ENCODE measurements at regions not wholly inside any gene's neighbourhood (a gene's known extent, or its start where the extent isn't known, plus 50 kb on each side); places are given as distances from the start of the nearest gene placed in this dataset.
"Not testable (repeated sequence)": the region's sequence is repeated elsewhere in the genome, so short reads cannot be mapped to it uniquely, and the experiment has no call there.

GRCh38 chr1:157384258-157384657 is 168.1 kb downstream of the FCRL5 start:
- Mint-ChIP-seq H3K4me3 (ENCODE audit: unreplicated experiment) (no peak overlapping the region), H3K4me1 (ENCODE audit: unreplicated experiment) (no peaks in the 10 kb centered on the region), H3K9me3 (ENCODE audit: unreplicated experiment) (no peaks in the 10 kb centered on the region), H3K36me3 (ENCODE audit: low read depth, unreplicated experiment) (no peaks in the 10 kb centered on the region), H3K27me3 (ENCODE audit: unreplicated experiment) (no peaks in the 10 kb centered on the region), H3K27ac (ENCODE audit: unreplicated experiment) (no peak overlapping the region)
- DNase-seq (ENCODE audit: low spot score), result no peak
- no peak for TF ChIP-seq CTCF (IDR thresholded peaks at IDR 0.05; ENCODE audit: unreplicated experiment)

- no peak for DNase-seq (ENCODE audit: low spot score)
- TF ChIP-seq CTCF (IDR thresholded peaks at IDR 0.05; ENCODE audit: unreplicated experiment), result no peak
- Mint-ChIP-seq H3K36me3 (ENCODE audit: low read depth, unreplicated experiment) (no peaks in the 10 kb centered on the region), H3K4me3 (ENCODE audit: unreplicated experiment) (no peak overlapping the region), H3K27me3 (ENCODE audit: unreplicated experiment) (no peaks in the 10 kb centered on the region), H3K9me3 (ENCODE audit: unreplicated experiment) (no peaks in the 10 kb centered on the region), H3K4me1 (ENCODE audit: unreplicated experiment) (peaks cover 3% of the 10 kb centered on the region), H3K27ac (ENCODE audit: unreplicated experiment) (no peak overlapping the region)
Measured at GRCh38 chr1:157382351-157382750, 170.0 kb downstream of the FCRL5 start.

GRCh38 chr1:157380523-157380922 is 171.8 kb downstream of the FCRL5 start:
- no peaks in the 10 kb centered on the region for H3K9me3 Mint-ChIP-seq (ENCODE audit: unreplicated experiment)
- H3K36me3 Mint-ChIP-seq (ENCODE audit: low read depth, unreplicated experiment), result no peaks in the 10 kb centered on the region
- no peak overlapping the region for H3K4me3 Mint-ChIP-seq (ENCODE audit: unreplicated experiment)
- DNase-seq (ENCODE audit: low spot score), result no peak
- no peaks in the 10 kb centered on the region for H3K27me3 Mint-ChIP-seq (ENCODE audit: unreplicated experiment)
- TF ChIP-seq CTCF (IDR thresholded peaks at IDR 0.05; ENCODE audit: unreplicated experiment), result no peak
- H3K4me1 Mint-ChIP-seq (ENCODE audit: unreplicated experiment), result peaks cover 3% of the 10 kb centered on the region
- H3K27ac Mint-ChIP-seq (ENCODE audit: unreplicated experiment), result no peak overlapping the region

GRCh38 chr1:157377280-157377713 is 175.0 kb downstream of the FCRL5 start:
- not testable (repeated sequence) for H3K4me3 Mint-ChIP-seq (ENCODE audit: unreplicated experiment); H3K36me3 Mint-ChIP-seq (ENCODE audit: low read depth, unreplicated experiment); H3K27ac Mint-ChIP-seq (ENCODE audit: unreplicated experiment); H3K9me3 Mint-ChIP-seq (ENCODE audit: unreplicated experiment); H3K27me3 Mint-ChIP-seq (ENCODE audit: unreplicated experiment); H3K4me1 Mint-ChIP-seq (ENCODE audit: unreplicated experiment)
- peak; percentile 76 for TF ChIP-seq CTCF (IDR thresholded peaks at IDR 0.05; ENCODE audit: unreplicated experiment)
- peak; percentile 71 for DNase-seq (ENCODE audit: low spot score)

- H3K27me3 Mint-ChIP-seq (ENCODE audit: unreplicated experiment), result no peaks in the 10 kb centered on the region
- no peak overlapping the region for H3K27ac Mint-ChIP-seq (ENCODE audit: unreplicated experiment)
- TF ChIP-seq CTCF (IDR thresholded peaks at IDR 0.05; ENCODE audit: unreplicated experiment), result no peak
- H3K36me3 Mint-ChIP-seq (ENCODE audit: low read depth, unreplicated experiment), result no peaks in the 10 kb centered on the region
- H3K4me1 Mint-ChIP-seq (ENCODE audit: unreplicated experiment), result peaks cover 3% of the 10 kb centered on the region
- no peak overlapping the region for H3K4me3 Mint-ChIP-seq (ENCODE audit: unreplicated experiment)
- no peak for DNase-seq (ENCODE audit: low spot score)
- H3K9me3 Mint-ChIP-seq (ENCODE audit: unreplicated experiment), result no peaks in the 10 kb centered on the region
Measured at GRCh38 chr1:157376681-157377080, 175.6 kb downstream of the FCRL5 start.

GRCh38 chr1:157372311-157372710 is 180.0 kb downstream of the FCRL5 start:
- H3K36me3 Mint-ChIP-seq (ENCODE audit: low read depth, unreplicated experiment); H3K27ac Mint-ChIP-seq (ENCODE audit: unreplicated experiment); H3K4me3 Mint-ChIP-seq (ENCODE audit: unreplicated experiment); DNase-seq (ENCODE audit: low spot score); H3K27me3 Mint-ChIP-seq (ENCODE audit: unreplicated experiment); H3K9me3 Mint-ChIP-seq (ENCODE audit: unreplicated experiment); H3K4me1 Mint-ChIP-seq (ENCODE audit: unreplicated experiment): not testable (repeated sequence)

All from endothelial cell (in vitro differentiated cells).